Endothelial cell of umbilical vein (primary cell): ENCODE measurements at regions not wholly inside any gene's neighbourhood (a gene's known extent, or its start where the extent isn't known, plus 50 kb on each side); places are given as distances from the start of the nearest gene placed in this dataset.

Source experiments
- BruUV-seq: library from RNA; stranded (reverse); fragments of 400-500 nt; replicated peaks from 2 replicates; lab custom pipeline; 2021; lab: Mats Ljungman, UMichigan
- CTCF ChIA-PET: fragments of 300-600, 350-600 bp; sonication (Branson Sonifier 250); formaldehyde crosslinking; loops from one replicate; lab custom pipeline; 2021; ENCODE audit warnings: antibody characterized with exemption, inconsistent platforms; lab: Charles Lee
- POLR2A ChIA-PET: fragments of 300-600, 350-600 bp; sonication (Branson Sonifier 250); formaldehyde crosslinking; loops from one replicate; lab custom pipeline; 2021; ENCODE audit warnings: antibody characterized with exemption, inconsistent platforms; lab: Charles Lee
- DNase-seq: peaks from one replicate; pipeline ENCODE4 v3.0.0-alpha.2; 2011; ENCODE audit warnings: low read depth, low spot score
- FAIRE-seq: peaks from 2 replicates; lab custom pipeline; 2011; peaks lifted over from hg19 to GRCh38; lab: Jason Lieb, UNC
- H2AFZ ChIP-seq: 2 replicates; pipeline ENCODE4 v1.6.0; 2012; ENCODE audit warnings: low read depth, low read length, control low read depth, inconsistent platforms
- H3K27ac ChIP-seq: 2 replicates; pipeline ENCODE4 v1.5.1; 2011; ENCODE audit warnings: low read depth, mild to moderate bottlenecking, control low read depth, low read length, moderate library complexity; ENCODE audit not compliant: insufficient read depth
- H3K27me3 ChIP-seq, 2 experiments: 2 replicates each; pipeline versions ENCODE4 v1.6.0 to v1.6.1; 2011; ENCODE audit warnings: low read length in 2 of 2, mixed read lengths in 1 of 2; ENCODE audit not compliant: control insufficient read depth in 2 of 2, insufficient read depth in 2 of 2
- H3K36me3 ChIP-seq, 2 experiments: 2 replicates in 1 of 2; 3 replicates in 1 of 2; pipeline ENCODE4 v1.5.1; 2011; ENCODE audit warnings: low read length in 2 of 2, mild to moderate bottlenecking in 1 of 2, moderate library complexity in 1 of 2; ENCODE audit not compliant: control insufficient read depth in 2 of 2, insufficient read depth in 2 of 2; ENCODE audit errors: extremely low read depth in 1 of 2
- H3K4me1 ChIP-seq: 3 replicates; pipeline ENCODE4 v1.5.1; 2011; ENCODE audit warnings: mild to moderate bottlenecking, low read length; ENCODE audit not compliant: control insufficient read depth, insufficient read depth; ENCODE audit errors: extremely low read depth
- H3K4me2 ChIP-seq: 2 replicates; pipeline ENCODE4 v1.6.1; 2011; ENCODE audit warnings: low read length, control low read depth, mixed read lengths; ENCODE audit not compliant: insufficient read depth
- H3K4me3 ChIP-seq, 3 experiments: fragments of 200-600 bp in 1 of 3; sonication (generic), shearing (Covaris generic) in 1 of 3; replicated peaks in 1 of 3; 2 replicates each; pipeline ENCODE4 v1.5.1; 2011 to 2016; ENCODE audit warnings: control low read depth in 3 of 3, low read length in 3 of 3, mild to moderate bottlenecking in 2 of 3, inconsistent platforms in 1 of 3, low read depth in 1 of 3, moderate library complexity in 1 of 3; ENCODE audit not compliant: insufficient read depth in 1 of 3
- H3K79me2 ChIP-seq: 2 replicates; pipeline ENCODE4 v1.6.0; 2012; ENCODE audit warnings: low read length, inconsistent platforms; ENCODE audit not compliant: control insufficient read depth, insufficient read depth
- H3K9ac ChIP-seq: replicated peaks from 2 replicates; pipeline ENCODE3; 2011; ENCODE audit warnings: low read length, control low read depth; ENCODE audit not compliant: insufficient read depth; ENCODE audit errors: extremely low read depth
- H3K9me1 ChIP-seq: replicated peaks from 3 replicates; pipeline ENCODE4 v1.6.0; 2011; ENCODE audit warnings: mild to moderate bottlenecking, low read length; ENCODE audit not compliant: control insufficient read depth, insufficient read depth; ENCODE audit errors: extremely low read depth
- H3K9me3 ChIP-seq: replicated peaks from 2 replicates; pipeline ENCODE4 v1.5.1; 2012; ENCODE audit warnings: low read length, inconsistent platforms; ENCODE audit not compliant: control insufficient read depth, insufficient read depth
- H4K20me1 ChIP-seq: replicated peaks from 2 replicates; pipeline ENCODE3; 2011; ENCODE audit warnings: mild to moderate bottlenecking, low read length; ENCODE audit not compliant: control insufficient read depth, insufficient read depth; ENCODE audit errors: extremely low read depth
- EZH2 ChIP-seq: IDR thresholded peaks from 2 replicates; pipeline ENCODE4 v1.6.1; 2012; ENCODE audit warnings: borderline replicate concordance, low read depth, mild to moderate bottlenecking, moderate library complexity, low read length, inconsistent platforms; ENCODE audit not compliant: severe bottlenecking
- FOS ChIP-seq: IDR thresholded peaks from 2 replicates; pipeline ENCODE4 v1.6.1; 2011; ENCODE audit warnings: mild to moderate bottlenecking, low read length, moderate library complexity, borderline replicate concordance; ENCODE audit not compliant: insufficient read depth
- JUN ChIP-seq: IDR thresholded peaks from 2 replicates; pipeline ENCODE4 v1.6.1; 2011; ENCODE audit warnings: borderline replicate concordance, low read depth; ENCODE audit not compliant: insufficient read length, insufficient read depth
- MYC ChIP-seq: IDR thresholded peaks from one replicate; pipeline ENCODE4 v1.6.1; 2011; ENCODE audit warnings: mild to moderate bottlenecking, low read depth, low read length
- POLR2A ChIP-seq: IDR thresholded peaks from 2 replicates; pipeline ENCODE4 v1.6.1; 2012; ENCODE audit warnings: low read depth, mild to moderate bottlenecking, control low read depth, low read length
- POLR2AphosphoS5 ChIP-seq: IDR thresholded peaks from 2 replicates; pipeline ENCODE4 v1.6.1; 2012; ENCODE audit warnings: low read depth, mild to moderate bottlenecking, control low read depth, low read length, moderate library complexity; ENCODE audit not compliant: insufficient read depth
- dilution Hi-C: fragments of 300-500 bp; cut with MboI; formaldehyde crosslinking; loops from one replicate; pipeline ENCODE4 v1.15.0; 2019; ENCODE audit warnings: low sequenced_read_pairs; ENCODE audit not compliant: extremely low pct_ligation_motif_present
- intact Hi-C: fragments of 100-400 bp; cut with micrococcal nuclease; formaldehyde crosslinking; loops from one replicate; pipeline ENCODE4 v1.10.0; 2022
- TF ChIP-seq, protein P1 (sequence below), 2 donors: IDR thresholded peaks; 1 replicate in 1 of 2; 2 replicates in 1 of 2; pipeline ENCODE4 v1.5.1; 2011; ENCODE audit warnings: low read length in 2 of 2, mild to moderate bottlenecking in 2 of 2, moderate library complexity in 2 of 2, control low read depth in 1 of 2, inconsistent platforms in 1 of 2, low read depth in 1 of 2; ENCODE audit not compliant: insufficient read depth in 1 of 2; ENCODE audit errors: extremely low read depth in 1 of 2
- TF ChIP-seq, protein P2 (sequence below): IDR thresholded peaks from 2 replicates; pipeline ENCODE4 v1.6.1; 2011; ENCODE audit not compliant: insufficient read depth, insufficient read length

DNA sequence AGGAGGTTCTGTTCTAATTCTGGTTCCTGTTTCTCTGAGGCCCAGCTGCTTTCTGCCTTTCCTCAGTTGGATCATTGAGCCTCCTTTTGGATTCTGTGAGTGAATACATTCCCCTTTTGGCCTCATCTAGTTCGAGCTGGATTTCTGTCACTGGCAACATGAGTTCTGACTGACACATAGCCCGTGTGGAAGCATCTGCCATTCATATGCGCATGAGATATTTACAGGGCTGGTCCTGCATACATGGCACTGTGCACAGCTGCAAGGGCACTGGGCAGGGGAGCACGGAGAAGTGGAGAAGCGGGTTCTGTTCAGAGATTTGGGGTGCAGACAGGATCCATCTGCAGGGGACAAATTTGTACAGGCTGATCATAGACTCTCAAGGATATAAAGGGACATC is 352.8 kb downstream of the RPS24 start:
- Histone ChIP-seq H3K4me1 (no peaks in the 10 kb centered on the region), H3K9ac (no peak overlapping the region), H3K9me3 (no peaks in the 10 kb centered on the region), H3K27ac (no peak overlapping the region), H3K4me3 (no peak overlapping the region), H3K4me2 (no peak overlapping the region), H3K27me3 (peaks cover 4 to 6% of the 10 kb centered on the region in 2 experiments), H3K36me3 (no peaks in the 10 kb centered on the region), H3K79me2 (no peaks in the 10 kb centered on the region), H4K20me1 (no peaks in the 10 kb centered on the region), H2AFZ (no peak overlapping the region), H3K9me1 (no peaks in the 10 kb centered on the region)
- BruUV-seq: no TSS peak
- intact Hi-C loops (no loop called here), dilution Hi-C loops (no loop called here)
- ChIA-PET CTCF (no interaction called here), POLR2A (no interaction called here)
- no peak for DNase-seq
- FAIRE-seq: no peak
- TF ChIP-seq EZH2 (no peak), FOS (no peak), JUN (no peak), POLR2A (no peak), POLR2AphosphoS5 (no peak), MYC (no peak)
- TF ChIP-seq, protein P1, sequence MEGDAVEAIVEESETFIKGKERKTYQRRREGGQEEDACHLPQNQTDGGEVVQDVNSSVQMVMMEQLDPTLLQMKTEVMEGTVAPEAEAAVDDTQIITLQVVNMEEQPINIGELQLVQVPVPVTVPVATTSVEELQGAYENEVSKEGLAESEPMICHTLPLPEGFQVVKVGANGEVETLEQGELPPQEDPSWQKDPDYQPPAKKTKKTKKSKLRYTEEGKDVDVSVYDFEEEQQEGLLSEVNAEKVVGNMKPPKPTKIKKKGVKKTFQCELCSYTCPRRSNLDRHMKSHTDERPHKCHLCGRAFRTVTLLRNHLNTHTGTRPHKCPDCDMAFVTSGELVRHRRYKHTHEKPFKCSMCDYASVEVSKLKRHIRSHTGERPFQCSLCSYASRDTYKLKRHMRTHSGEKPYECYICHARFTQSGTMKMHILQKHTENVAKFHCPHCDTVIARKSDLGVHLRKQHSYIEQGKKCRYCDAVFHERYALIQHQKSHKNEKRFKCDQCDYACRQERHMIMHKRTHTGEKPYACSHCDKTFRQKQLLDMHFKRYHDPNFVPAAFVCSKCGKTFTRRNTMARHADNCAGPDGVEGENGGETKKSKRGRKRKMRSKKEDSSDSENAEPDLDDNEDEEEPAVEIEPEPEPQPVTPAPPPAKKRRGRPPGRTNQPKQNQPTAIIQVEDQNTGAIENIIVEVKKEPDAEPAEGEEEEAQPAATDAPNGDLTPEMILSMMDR (IDR thresholded peaks at IDR 0.05; ENCODE audit: extremely low read depth in 1 of 2, insufficient read depth in 1 of 2, low read depth in 1 of 2, low read length in 2 of 2): no peak
- TF ChIP-seq, protein P2, sequence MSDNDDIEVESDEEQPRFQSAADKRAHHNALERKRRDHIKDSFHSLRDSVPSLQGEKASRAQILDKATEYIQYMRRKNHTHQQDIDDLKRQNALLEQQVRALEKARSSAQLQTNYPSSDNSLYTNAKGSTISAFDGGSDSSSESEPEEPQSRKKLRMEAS: no peak
